Natural killer cell (primary cell): ENCODE measurements at regions not wholly inside any gene's neighbourhood (a gene's known extent, or its start where the extent isn't known, plus 50 kb on each side); places are given as distances from the start of the nearest gene placed in this dataset.
"Not testable (repeated sequence)": the region's sequence is repeated elsewhere in the genome, so short reads cannot be mapped to it uniquely, and the experiment has no call there.

Experiments
- ATAC-seq, 3 donors: fragments of 150-1000 bp in 2 of 3; fragments of 200-7000 bp in 1 of 3; cut with Tn5 transposase; 1 replicate in 1 of 3; 2 replicates in 2 of 3; pipeline ENCODE4 v1.10.0; 2021; ENCODE audit warnings: mild to moderate bottlenecking in 2 of 3, moderate library complexity in 2 of 3
- DNase-seq, 2 donors: peaks; one replicate each; pipeline versions ENCODE4 v3.0.0 to v3.0.0-alpha.2; 2013 to 2021; ENCODE audit warnings: mixed read lengths in 1 of 2
- H3K27ac ChIP-seq: one replicate; pipeline ENCODE4 v1.5.1; 2013; ENCODE audit warnings: mild to moderate bottlenecking, low read length
- H3K27me3 ChIP-seq: one replicate; pipeline ENCODE4 v1.6.1; 2013; ENCODE audit warnings: low read length; ENCODE audit not compliant: control insufficient read depth, insufficient read depth
- H3K36me3 ChIP-seq: one replicate; pipeline ENCODE4 v1.6.1; 2013; ENCODE audit warnings: low read length; ENCODE audit not compliant: control insufficient read depth, insufficient read depth
- H3K4me1 ChIP-seq: one replicate; pipeline ENCODE4 v1.6.1; 2013; ENCODE audit warnings: low read length; ENCODE audit not compliant: control insufficient read depth, insufficient read depth
- H3K4me3 ChIP-seq: one replicate; pipeline ENCODE4 v1.5.1; 2013; ENCODE audit warnings: low read length
- H3K9me3 ChIP-seq: one replicate; pipeline ENCODE4 v1.6.1; 2013; ENCODE audit warnings: low read length; ENCODE audit not compliant: control insufficient read depth, insufficient read depth
- H3K27ac Mint-ChIP-seq, 2 donors: one replicate each; pipeline ENCODE4 v1.8.0; 2022; ENCODE audit warnings: mild to moderate bottlenecking in 2 of 2, mixed read lengths in 2 of 2, moderate library complexity in 1 of 2
- H3K27me3 Mint-ChIP-seq, 2 donors: one replicate each; pipeline ENCODE4 v1.8.0; 2022; ENCODE audit warnings: low read depth in 2 of 2, mixed read lengths in 2 of 2
- H3K36me3 Mint-ChIP-seq: one replicate; pipeline ENCODE4 v1.8.0; 2022; ENCODE audit warnings: mixed read lengths
- H3K4me1 Mint-ChIP-seq, 2 donors: one replicate each; pipeline ENCODE4 v1.8.0; 2022; ENCODE audit warnings: mixed read lengths in 2 of 2
- H3K4me3 Mint-ChIP-seq: one replicate; pipeline ENCODE4 v1.8.0; 2022; ENCODE audit warnings: mild to moderate bottlenecking, moderate library complexity, mixed read lengths
- H3K9me3 Mint-ChIP-seq, 2 donors: one replicate each; pipeline ENCODE4 v1.8.0; 2022; ENCODE audit warnings: mixed read lengths in 2 of 2
- WGBS: methylation state at CpG from one replicate; pipeline ENCODE4 v1.1.7; 2013; ENCODE audit warnings: missing lambda C conversion rate; ENCODE audit not compliant: insufficient coverage; 5-methylcytosine and 5-hydroxymethylcytosine counted together
- intact Hi-C: fragments of 100-400 bp; cut with micrococcal nuclease; formaldehyde crosslinking; loops from one replicate; pipeline ENCODE4 v1.14.2; 2022
- TF ChIP-seq, protein P1 (sequence below): fragments of 200-600 bp; IDR thresholded peaks from one replicate; pipeline ENCODE4 v1.8.0; 2022; ENCODE audit warnings: antibody characterized with exemption

DNA sequence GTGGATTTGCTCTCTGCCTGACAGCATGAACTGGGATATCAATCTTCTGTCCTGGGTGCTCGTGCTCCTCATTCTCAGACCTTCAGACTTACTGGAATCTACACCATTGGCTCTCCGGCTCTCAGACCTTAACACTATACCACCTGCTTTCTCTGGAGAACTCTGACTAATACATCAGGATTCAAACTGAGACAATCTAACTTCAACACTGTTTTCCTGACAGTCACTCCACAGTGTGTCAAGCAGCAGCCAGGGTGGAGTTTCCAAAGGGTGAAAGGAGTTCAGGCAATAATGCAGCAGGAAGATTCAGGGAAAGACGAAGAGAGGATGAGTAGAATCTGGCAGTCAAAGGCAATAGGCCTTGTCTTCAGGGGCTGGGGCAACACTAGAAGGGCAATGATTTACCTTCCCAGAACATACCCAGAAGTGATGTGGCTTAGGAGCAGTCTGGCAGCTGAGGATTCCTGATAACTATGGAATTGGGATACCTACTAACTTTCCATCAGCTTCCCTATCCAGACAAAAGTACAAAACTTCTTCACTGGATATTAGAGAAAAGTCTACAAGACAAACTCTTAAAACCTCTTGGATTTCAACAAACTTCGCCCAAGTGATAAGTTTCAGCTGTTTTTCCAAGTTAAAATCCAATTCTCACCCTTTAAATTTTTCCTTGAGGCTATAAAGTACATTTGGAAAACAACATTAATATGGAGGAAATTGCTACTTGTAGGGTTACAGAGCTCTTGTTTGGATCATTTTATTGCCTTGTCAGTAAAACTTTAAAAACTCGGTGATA lies 58.4 kb upstream of the SLIT2 start:
- Mint-ChIP-seq H3K4me1 (no peaks in the 10 kb centered on the region), H3K27ac (no peak overlapping the region), H3K9me3 (peaks cover 15% of the 10 kb centered on the region in 2 donors), H3K36me3 (peaks cover 5% of the 10 kb centered on the region), H3K4me3 (no peak overlapping the region), H3K27me3 (no peaks in the 10 kb centered on the region)
- no peaks in the 10 kb centered on the region for H3K36me3 ChIP-seq
- no peaks in the 10 kb centered on the region for H3K27me3 ChIP-seq
- WGBS, result 58% methylated on average over 4 of the region's 5 CpGs
- H3K9me3 ChIP-seq, result no peaks in the 10 kb centered on the region
- no peak overlapping the region for H3K4me3 ChIP-seq
- TF ChIP-seq, protein P1, sequence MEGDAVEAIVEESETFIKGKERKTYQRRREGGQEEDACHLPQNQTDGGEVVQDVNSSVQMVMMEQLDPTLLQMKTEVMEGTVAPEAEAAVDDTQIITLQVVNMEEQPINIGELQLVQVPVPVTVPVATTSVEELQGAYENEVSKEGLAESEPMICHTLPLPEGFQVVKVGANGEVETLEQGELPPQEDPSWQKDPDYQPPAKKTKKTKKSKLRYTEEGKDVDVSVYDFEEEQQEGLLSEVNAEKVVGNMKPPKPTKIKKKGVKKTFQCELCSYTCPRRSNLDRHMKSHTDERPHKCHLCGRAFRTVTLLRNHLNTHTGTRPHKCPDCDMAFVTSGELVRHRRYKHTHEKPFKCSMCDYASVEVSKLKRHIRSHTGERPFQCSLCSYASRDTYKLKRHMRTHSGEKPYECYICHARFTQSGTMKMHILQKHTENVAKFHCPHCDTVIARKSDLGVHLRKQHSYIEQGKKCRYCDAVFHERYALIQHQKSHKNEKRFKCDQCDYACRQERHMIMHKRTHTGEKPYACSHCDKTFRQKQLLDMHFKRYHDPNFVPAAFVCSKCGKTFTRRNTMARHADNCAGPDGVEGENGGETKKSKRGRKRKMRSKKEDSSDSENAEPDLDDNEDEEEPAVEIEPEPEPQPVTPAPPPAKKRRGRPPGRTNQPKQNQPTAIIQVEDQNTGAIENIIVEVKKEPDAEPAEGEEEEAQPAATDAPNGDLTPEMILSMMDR, result no peak
- no peaks in the 10 kb centered on the region for H3K4me1 ChIP-seq
- no peak for ATAC-seq
- intact Hi-C loops, result no loop called here
- no peak overlapping the region for H3K27ac ChIP-seq
- no peak for DNase-seq

- H3K36me3 Mint-ChIP-seq, result peaks cover 5% of the 10 kb centered on the region
- no peak for DNase-seq
- H3K4me1 Mint-ChIP-seq, result no peaks in the 10 kb centered on the region
- H3K4me3 Mint-ChIP-seq, result no peak overlapping the region
- TF ChIP-seq, protein P1, result no peak
- H3K27ac ChIP-seq, result no peak overlapping the region
- no peaks in the 10 kb centered on the region for H3K4me1 ChIP-seq
- no peak overlapping the region for H3K4me3 ChIP-seq
- H3K27me3 Mint-ChIP-seq, result no peaks in the 10 kb centered on the region
- H3K9me3 Mint-ChIP-seq, result peaks cover 21% of the 10 kb centered on the region in 2 donors
- WGBS, result 89% methylated on average over 2 of the region's 2 CpGs
- intact Hi-C loops, result no loop called here
- H3K27me3 ChIP-seq, result no peaks in the 10 kb centered on the region
- no peaks in the 10 kb centered on the region for H3K9me3 ChIP-seq
- no peaks in the 10 kb centered on the region for H3K36me3 ChIP-seq
- H3K27ac Mint-ChIP-seq, result no peak overlapping the region
- ATAC-seq, result no peak
Measured at GRCh38 chr4:20192736-20193135, 59.0 kb upstream of the SLIT2 start.

- Mint-ChIP-seq H3K27me3 (no peaks in the 10 kb centered on the region), H3K36me3 (peaks cover 25% of the 10 kb centered on the region), H3K9me3 (peaks cover 29 to 30% of the 10 kb centered on the region in 2 donors), H3K4me3 (no peak overlapping the region), H3K27ac (no peak overlapping the region), H3K4me1 (no peaks in the 10 kb centered on the region)
- WGBS, result 84% methylated on average over 2 of the region's 2 CpGs
- TF ChIP-seq, protein P1, result no peak
- DNase-seq (no peak), ATAC-seq (no peak)
- no peaks in the 10 kb centered on the region for H3K4me1 ChIP-seq
- H3K36me3 ChIP-seq, result no peaks in the 10 kb centered on the region
- H3K27me3 ChIP-seq, result no peaks in the 10 kb centered on the region
- intact Hi-C loops, result no loop called here
- no peaks in the 10 kb centered on the region for H3K9me3 ChIP-seq
- H3K27ac ChIP-seq, result no peak overlapping the region
- no peak overlapping the region for H3K4me3 ChIP-seq
Measured at GRCh38 chr4:20185103-20185502, 66.6 kb upstream of the SLIT2 start.

DNA sequence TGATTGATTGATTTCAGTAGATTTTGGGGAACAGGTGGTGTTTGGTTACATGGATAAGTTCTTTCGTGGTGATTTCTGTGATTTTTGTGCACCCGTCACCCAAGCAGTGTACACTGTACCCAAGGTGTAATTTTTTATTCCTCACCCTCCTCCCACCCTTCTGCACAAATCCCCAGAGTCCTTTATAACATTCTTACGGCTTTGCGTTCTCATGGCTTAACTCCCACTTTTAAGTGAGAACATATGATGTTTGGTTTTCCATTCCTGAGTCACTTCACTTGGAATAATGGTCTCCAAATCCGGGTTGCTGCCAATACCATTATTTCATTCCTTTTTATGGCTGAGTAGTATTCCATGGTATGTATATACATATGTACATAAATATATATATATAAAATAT lies 68.6 kb upstream of the SLIT2 start:
- H3K9me3 ChIP-seq, H3K27me3 Mint-ChIP-seq, H3K27ac ChIP-seq, H3K36me3 ChIP-seq, H3K4me3 ChIP-seq, H3K27ac Mint-ChIP-seq, DNase-seq, H3K27me3 ChIP-seq, H3K4me3 Mint-ChIP-seq, ATAC-seq, H3K4me1 ChIP-seq, intact Hi-C loops, H3K4me1 Mint-ChIP-seq: not testable (repeated sequence)
- peaks cover 20 to 23% of the 10 kb centered on the region in 2 donors for H3K9me3 Mint-ChIP-seq
- WGBS, result 92% methylated on average over 4 of the region's 5 CpGs
- H3K36me3 Mint-ChIP-seq, result peaks cover 21% of the 10 kb centered on the region
